Dermis blood vessel endothelial cell (primary cell): ENCODE measurements at regions not wholly inside any gene's neighbourhood (a gene's known extent, or its start where the extent isn't known, plus 50 kb on each side); places are given as distances from the start of the nearest gene placed in this dataset.

ENCODE experiments used
- DNase-seq: peaks from one replicate; pipeline ENCODE4 v3.0.0; 2010

DNA sequence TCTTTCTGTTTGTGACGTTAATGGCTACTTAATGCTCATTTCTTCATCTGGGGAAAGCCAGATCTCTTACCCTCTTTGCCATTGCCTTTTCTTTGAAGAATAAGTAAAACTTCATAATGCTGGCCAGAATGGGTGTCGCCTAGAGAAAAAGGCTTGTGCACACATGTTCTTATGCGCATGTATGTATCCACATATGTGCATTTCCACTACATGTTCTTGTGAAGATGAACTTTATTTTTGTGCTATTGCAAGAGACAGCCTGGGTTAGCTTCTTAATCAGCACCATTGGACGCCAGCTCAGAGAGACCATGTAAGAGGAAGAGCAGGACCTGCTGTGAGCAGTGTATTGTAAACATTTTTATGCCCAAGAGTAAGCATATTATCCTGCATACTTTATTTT is 178.7 kb downstream of the SPRY1 start:
- no peak for DNase-seq

DNA sequence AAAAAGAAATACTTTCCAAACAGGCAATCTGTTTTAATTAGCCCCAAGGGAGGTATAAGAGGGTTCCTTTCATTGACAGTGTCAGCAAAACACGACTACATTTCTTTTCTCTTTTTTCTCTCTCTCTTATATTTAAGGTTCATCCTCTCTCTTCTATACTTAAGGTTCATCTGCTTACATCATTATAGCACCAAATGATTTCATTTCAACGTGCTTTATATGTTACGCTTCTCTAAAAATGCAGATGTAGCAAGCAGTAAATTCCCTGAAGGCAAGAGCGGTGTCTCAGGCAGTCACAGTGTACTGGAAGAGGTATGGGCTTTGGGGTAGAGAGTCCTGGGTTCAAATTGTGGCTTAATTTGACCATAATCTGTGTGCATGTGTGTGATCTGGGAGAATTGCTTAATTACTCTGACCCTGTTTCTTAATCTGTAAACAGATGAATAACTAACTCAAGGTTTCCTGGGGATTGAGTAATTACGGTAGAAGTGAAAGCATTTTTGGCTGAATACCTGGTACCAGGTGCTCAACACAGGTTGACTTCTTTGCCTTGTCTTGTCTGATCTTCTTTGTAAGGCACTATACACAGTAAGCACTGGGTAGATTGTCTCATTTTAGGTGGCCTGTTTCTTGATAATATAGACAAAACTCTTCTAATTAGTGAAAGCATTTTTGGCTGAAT is 180.8 kb downstream of the SPRY1 start:
- DNase-seq: no peak

DNA sequence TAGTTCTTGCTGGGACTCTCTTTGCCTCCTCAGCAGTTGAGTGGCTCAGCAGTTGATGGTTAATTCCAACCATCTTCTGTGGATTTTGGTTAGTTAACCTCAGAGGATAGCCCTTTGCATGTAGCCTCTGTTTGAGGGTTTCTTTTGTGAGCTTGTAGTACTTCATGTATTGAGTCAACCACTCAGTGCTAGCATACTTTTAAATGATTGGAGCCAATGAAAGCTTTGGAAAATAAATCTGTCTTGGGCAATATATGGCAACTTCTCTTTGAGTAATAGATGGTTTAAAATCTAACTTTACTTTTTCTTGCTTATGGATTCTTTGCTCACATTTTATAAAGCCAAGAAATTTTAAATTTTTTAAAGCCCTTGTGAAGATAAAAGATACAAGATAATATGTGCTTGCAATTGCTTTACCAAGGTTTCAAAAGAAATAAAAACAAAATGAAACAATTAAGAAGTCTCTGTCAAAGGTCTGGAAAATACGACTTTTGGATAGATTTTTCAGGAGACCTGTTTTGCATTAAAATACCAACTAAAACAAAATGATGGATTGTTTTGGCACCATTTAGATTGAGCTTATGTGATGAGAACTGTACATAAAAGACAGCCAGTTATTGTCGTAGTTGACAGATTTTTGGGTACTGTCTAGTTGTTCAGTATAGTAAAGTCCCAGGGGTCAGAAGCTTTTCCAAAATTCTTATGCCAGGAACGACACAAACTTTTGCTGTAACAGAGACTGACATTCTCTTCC is 181.9 kb downstream of the SPRY1 start:
- DNase-seq: no peak

DNA sequence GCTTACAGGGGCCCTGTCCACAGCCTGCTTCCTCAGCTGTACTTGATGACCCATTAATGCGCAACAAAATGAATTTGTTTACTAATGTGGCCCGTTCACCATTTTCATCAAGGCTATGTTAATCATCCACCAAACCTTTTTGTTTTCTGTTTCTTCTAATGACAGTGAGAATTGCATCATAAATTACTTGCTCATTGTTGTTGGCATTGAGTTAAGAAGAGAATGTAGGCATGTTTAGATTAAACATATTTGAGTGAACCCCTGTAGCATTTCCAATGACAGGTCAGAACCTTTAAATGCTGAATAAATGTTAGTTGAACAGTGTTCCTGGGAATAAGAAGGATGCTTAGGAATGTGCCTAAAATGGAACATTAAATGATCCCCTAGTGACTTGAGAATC is 183.4 kb downstream of the SPRY1 start:
- no peak for DNase-seq

DNA sequence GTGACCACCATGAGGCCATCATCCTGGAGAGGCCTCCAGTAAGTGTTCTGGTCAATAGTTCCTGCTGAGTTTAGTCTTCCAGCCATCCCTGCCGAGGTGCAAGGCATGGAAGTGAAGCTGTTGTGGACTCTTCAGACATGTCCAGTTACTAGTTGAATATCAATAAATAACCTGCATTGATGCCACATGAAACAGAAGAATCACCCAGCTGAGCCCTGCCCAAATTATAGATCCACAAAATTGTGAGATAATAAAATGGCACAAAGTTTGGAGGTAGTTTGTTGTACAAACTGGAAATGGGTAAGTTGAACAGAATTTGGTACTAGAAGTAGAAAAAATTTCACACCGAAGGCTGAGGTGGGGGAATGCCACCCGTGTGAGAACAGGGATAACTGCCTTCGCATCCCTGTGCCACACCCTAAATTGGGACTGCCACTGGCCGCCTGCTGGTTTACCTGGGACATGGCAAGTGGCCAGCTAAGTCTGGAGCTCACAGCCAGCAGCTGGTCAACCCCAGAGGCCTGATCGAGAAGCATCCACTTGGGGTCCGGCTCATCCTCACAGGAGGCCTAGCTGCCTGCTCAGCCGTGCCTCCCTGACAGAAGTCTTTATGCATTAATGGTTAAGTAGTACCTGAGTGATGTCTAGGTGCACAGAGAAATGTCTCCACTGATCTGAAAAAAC is 184.5 kb downstream of the SPRY1 start:
- no peak for DNase-seq

DNA sequence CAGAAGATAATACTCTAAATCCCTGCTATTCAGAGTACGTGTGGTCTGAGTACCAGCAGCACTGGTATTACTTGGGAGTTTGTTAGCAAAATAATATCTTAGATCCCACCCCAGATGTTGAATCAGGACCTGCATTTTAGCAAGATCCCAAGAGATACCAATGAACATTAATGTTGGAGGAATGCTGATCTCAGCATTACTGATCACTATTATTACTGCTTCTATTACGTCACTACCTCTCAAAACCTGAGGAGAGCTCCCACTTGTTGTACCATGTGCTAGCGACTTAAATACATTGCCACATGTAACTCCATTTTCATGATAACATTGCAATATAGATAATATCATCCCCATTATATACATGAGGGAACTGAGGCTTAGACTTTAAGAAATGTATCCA is 185.2 kb downstream of the SPRY1 start:
- no peak for DNase-seq

DNA sequence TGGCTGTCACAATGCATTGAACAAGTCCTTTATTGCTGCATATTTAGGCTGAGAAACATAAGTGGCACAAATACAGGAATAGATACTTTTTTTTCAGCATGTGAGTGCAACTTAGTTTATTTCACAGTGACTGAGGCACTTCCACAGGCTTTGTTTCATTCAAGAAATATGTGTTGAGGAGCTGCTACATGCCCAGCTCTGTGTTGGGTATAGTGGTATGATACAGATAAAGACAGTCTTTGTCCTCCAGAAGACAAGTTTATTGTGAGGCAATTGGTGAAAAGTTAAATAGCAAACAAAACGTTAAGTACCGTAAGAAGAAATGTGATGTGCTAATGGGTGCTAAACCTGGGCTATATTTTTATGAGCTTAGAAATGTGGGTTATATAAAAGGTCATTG is 186.4 kb downstream of the SPRY1 start:
- no peak for DNase-seq

DNA sequence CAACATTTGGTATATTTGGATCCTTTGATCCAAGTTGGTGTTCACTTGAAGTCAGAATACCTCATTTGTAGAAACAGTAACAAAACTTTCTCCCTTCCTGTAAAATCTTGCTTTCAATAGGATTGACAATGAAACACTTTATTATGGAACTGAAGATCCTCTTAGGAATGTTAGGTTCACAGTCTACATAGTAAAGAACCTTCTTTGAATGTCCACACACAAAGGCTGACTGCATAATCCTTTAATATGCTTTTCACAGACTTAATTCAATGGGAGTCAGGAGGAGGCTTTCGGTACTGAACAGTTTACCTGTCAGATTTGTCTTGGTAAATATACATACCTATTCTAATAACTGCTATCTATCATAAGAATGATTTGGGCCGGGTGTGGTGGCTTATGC is 188.5 kb downstream of the SPRY1 start:
- DNase-seq: no peak

DNA sequence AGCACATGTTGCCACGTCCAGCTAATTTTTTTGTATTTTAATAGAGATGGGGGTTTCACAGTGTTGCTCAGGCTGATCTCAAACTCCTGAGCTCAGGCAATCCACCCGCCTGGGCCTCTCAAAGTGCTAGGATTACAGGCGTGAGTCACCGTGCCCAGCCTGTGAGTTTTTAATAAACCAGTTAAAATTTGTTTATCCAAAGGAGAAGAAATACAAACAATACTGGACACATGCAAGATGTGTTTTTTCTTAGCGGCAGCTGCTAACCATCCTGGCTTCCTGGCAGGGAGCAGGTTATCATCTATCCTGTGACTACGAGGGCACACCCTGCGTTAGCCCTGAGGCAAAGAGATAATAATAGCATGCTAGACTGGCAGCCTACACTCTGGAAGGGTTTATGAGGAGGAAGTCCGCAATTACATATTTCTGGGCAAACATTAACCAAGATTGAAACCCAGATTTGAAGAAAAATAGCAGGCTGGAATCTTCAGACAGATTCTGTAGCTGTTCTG is 191.4 kb downstream of the SPRY1 start:
- DNase-seq: no peak

DNA sequence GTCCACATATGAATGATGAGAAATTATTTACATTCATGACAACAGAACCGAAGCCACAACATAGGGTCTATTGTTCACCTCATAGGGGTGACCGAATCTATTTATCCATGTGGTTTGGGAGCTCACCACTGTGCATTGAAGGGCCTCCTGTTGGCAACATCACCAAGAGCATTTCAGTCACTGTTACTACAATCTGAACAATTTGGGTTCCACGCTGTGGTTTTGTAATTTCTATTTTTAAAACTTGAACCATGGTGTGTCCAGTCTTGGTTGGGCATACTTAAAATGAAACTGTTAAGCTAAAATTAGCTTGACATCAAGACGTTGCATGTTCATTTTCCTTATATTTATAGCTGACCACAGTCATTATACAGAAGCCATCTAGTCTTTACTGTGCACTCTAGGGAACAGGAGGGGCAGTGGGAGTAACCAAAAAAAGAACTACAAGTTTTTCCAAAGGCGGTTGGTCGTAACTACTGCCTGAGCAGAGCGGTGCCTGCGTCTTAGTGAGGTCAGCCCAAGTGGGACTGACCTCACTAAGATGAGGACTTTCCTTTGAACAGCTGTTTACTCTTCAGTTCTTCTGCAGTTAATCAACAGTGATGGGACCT is 192.1 kb downstream of the SPRY1 start:
- DNase-seq: no peak

DNA sequence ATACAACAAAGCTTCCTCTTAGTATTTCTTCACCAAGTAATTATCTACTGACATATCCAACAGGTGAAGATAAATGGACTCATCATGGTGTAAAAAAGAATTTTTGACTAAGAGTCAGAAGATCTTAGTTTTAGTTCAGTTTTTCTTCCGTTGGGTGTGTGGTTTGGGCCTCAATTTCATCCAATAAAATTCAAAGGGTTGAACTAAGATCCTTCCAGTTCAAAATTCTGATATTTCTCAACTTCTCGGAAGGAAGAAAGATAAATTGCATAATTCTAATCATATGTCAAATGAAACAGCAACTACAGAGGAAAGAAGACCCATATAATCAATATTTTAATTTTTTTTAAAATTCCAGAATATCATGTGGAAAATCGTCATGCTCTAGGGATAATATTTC is 192.7 kb downstream of the SPRY1 start:
- no peak for DNase-seq

DNA sequence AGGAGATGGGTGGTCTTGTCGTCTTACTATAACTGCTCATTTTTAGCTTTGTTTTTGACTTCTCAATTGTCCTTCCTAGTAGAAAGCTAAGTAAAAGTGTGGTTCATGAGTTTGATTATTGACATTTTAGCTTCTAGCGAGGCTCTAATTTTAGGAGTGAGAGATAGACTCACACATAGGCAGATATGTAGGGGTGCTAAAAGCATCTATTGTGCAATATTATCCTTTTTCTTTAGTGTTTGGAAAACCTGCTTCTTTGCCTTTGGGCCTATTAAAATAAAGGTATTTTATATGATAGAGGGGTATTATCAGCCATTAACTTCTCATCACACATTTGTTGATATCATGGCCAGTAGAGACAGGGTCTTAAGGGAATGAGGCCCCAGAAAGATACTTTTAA is 195.3 kb downstream of the SPRY1 start:
- DNase-seq: no peak

DNA sequence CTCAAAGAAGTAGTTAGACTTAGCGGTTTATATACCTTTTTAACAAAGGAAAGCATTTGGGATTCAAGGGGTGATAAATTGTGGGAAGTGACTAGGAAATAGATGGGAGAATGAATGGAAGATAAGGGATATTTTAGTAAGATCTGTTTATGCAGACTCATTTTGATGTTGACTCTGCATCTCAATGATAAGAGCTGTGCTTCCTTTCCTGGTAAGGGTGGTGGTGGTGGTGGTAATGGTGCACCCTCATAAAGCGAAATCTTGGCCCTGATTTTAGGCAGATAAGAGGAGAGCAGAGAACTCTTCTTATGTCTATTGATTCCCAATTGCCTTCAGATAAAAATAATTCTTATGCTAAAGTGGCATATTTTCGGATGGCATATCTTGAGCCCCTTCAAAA is 197.1 kb downstream of the SPRY1 start:
- no peak for DNase-seq

DNA sequence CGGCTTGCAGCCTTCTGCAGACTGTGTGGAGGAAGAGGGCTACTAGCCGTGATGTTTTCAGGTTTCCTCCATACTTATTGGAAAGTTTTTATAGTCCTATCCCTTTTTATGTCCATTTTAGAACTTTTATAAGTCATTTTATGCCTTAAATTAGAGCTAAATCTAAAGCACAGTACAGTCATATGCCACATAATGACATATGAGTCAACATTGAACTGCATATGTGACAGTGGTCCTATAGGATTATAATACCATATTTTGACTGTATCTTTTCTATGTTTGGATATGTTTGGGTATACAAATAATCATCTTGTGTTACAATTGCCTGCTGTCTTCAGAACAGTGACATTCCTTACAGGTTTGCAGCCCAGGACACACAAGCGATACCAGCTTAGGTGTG is 200.2 kb downstream of the SPRY1 start:
- no peak for DNase-seq

DNA sequence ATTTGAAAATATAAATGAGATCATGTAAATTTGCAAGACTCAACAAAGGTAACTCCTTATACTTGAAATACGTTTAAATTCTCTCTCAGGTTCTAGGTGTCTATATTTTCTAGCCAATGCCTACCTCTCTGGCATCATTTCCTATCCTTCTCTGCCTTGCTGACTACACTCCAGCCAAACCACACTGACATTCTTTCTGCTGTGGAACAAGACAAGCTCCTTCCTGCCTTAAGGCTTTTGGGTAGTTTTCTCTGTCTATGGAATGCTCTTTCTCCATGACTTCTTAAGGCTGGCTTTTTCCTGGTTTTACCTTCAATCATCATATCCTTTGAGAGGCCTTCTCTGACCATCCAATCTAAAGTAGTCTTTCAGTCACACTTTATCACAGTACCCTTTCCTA is 201.0 kb downstream of the SPRY1 start:
- no peak for DNase-seq

DNA sequence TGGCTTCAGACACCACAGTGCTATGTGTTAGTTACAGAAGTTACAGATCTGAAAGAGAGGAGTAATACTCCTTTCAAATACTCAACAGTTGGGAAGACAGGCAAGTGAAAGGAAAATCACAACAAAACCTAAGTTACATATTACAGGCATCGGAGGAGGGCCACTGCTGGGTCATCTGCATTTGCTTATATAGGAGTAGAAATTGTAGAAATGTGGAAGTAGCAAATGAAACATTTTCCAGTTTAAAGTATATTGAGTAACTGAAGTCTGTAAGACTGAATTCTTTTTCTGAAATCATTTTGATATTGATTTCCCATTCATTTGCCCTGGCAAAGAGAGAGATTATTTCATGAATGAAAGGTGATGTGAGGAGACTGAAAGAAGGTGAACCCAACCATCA is 201.7 kb downstream of the SPRY1 start:
- no peak for DNase-seq

DNA sequence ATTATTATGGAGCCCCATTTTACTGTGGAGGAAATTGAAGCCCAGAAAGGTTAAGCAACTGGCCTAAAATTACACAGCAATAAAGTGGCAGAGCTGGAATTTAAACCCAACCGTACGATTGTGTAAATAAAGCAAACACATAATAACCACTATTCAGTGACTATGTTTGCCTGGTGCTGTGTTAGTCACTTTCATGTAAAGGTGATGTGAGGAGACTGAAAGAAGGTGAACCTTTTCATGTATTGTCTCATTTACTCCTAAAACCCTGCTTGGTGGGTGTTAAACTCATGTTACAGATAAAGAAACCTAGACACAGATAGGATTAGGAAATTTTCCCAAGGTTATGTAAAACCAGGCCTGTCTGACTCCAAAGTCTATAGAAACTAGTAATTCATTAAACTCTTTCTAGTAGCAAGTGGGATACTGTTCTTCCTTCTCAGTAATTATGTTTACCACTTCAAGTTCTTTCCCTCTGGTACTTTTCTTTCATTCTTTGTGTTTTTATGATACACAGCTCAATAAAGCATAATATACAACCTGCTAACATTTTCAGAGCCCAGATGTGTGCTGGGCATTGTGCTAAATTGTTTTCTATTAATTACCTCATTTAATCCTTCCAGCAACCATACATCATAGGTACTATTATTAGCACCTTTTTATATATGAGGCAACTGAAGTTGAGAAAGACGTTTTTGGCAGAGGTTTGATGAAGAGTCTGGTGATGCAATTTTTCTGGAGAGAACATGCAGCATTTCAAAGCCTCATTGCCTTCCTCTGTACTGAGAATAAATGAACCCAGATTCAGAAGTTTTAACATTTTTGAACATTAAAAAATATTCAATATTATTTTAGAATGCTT is 202.7 kb downstream of the SPRY1 start:
- DNase-seq: peak; percentile 19

DNA sequence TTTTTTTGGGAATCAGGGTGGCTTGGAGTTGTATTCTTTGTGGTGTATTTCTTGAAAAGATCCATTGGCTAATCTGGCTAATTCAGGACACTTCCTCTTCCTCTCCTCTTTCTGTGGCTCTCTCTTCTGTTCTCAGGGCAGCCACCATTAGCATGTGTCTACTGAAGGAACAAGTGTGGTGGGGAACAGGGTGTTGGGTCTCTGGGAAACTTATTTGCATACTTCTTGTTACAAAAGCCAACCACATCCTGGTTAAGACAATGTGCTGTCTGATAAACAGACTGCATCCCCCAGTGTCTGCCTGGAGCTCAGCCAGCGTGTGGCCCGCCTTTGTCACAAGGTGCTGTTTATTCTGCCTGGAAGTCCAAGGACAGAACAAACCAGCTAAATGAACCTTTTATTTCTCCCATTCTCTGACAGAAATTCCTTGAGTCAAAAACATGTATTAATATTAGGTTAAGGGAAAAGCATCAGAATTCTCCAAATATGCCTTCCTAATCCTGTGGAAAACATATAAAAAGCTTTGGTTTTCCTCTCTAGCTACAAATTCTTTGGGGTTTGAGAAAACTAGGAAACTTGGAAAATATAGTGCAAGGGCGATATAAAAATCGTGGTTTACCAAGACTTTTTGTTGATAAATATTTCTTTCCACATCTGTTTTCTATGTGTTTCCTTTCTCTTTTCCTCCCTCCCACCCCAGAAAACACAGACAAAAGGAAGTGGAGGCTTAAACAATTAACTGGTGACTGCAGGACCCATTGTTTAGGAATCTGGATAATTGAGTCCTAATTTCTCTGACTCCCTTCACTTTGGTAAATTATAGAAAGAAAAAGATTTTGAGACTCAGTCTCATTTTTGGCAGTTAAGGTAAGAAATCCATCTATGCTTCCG is 203.6 kb downstream of the SPRY1 start:
- DNase-seq: peak; percentile 93

DNA sequence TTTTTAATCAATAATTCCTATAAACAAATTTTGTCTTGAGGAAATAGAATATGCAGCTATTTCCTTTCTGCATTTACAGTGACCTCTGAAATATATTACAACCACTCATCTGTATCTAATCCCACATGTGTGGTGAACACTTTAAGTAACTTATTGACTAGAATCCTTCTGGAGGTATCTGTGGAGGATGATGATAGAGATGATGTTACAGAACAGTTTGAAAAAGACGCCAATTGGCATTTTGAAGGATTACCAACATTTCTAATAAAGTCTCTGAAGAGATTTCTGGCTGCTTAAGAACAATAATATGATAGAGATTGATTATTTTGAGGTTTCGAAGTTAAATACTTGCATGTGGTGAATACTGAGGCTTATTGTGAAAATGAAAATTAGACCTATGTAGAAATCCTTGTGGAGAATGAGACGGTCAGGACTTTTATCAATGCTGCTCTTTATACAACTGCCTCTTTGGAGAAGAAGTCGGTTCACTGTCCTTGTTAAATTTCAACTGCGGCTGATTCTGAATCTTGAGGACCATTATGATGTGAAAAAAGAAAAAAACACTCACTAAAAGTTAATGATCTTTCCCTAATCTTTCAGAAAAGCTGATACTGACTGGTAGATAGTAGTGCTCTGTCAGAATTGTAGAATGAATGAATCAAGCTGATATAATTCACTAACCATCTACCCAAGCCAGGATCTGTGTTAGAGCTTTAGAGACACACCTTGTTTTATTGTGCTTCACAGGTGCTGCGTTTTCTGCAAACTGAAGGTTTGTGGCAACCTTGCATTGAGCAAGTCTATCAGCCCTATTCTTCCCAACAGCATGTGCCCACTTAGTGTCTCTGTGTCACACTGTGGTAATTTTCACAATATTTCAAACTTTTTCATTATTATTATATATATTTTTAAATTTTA is 204.7 kb downstream of the SPRY1 start:
- no peak for DNase-seq

DNA sequence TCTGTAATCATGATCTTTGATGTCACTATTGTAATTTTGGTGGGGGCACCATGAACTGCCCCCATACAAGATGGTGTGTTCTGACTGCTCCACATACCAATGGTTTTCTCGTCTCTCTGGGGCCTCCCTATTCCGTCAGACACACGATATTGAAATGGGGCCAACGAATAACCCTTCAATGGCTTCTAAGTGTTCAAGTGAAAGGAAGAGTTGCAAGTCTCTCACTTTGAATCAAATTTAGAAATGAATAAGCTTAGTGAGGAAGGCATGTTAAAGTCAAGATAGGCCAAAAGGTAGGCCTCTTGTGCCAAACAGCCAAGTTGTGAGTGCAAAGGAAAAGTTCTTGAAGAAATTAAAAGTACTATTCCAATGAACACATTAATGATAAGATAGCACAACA is 205.4 kb downstream of the SPRY1 start:
- DNase-seq: no peak
